HuH-7 (cell line): ENCODE measurements at regions not wholly inside any gene's neighbourhood (a gene's known extent, or its start where the extent isn't known, plus 50 kb on each side); places are given as distances from the start of the nearest gene placed in this dataset.
"Not testable (repeated sequence)": the region's sequence is repeated elsewhere in the genome, so short reads cannot be mapped to it uniquely, and the experiment has no call there.

Experiments
- DNase-seq: peaks from one replicate; pipeline ENCODE4 v3.0.0; 2011; ENCODE audit warnings: low spot score

DNA sequence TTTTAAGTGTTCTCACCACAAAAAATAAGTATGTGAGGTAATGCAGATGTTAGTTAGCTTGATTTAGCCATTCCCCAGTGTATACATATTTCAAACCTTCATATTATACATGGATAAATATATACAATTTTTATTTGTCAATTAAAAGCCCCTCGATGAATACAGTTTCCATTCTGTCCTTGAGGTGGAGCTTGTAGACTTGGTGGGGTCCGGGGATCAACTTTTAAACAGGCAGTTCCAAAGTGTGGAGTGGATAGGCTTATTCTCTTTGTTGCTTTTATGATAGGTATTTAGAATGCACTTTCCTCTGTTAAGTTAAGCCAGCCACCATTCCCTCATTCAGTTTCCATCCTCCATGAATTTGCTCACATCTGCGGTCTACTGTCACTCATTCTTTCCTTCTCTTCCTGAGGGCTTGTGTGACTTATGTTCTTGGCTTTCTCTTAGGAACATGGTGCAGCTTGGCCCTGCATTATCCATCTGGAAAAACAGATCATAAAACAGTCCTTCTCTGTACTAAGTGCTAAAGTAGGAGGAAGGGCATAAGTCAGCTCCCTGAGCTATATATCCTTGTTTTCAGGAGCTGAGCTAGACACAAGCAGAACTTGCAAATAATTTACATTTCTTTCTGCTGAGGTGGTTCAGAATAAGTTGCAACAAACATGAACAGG is 149.1 kb downstream of the NFKBIZ start:
- no peak for DNase-seq

- no peak for DNase-seq
Measured at GRCh38 chr3:101999177-101999779, 150.0 kb downstream of the NFKBIZ start.

- DNase-seq, result no peak
Measured at GRCh38 chr3:102000620-102001209, 151.4 kb downstream of the NFKBIZ start.

DNA sequence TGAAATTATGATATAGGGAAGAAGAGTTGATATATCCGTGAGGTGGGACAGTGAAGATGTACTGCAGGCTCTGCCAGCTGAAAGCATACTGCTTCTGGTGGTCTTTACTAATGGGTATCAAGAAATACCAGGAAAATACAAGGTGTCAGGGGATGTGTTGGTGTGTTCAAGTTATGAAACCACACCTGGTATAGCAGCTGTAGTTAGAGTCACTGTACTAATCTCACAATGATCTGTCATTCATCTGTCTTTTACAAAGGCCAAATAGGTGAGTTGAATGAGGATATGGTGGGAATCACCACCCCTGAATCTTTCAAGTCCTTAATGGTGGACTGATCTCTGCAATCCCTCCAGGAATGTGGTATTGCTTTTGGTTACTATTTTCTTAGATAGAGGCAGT is 152.7 kb downstream of the NFKBIZ start:
- DNase-seq, result no peak

DNA sequence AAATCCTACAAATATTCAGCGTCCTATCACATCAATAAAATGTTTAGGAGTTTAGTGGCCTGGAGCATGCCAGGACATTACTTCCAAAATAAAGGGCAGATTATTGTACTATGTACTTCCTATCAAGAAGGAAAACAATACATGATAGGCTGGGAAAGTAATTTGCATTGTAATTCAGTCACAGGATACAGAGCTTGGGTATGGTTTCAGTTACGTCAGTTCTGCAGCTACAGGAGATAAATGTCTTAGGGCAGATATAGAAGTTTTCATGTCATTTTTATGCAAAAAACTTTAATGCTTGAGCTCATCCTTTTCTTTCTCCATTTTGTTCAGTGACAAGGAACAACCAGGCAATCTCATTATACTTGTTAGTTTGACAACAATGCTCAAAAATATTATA is 155.2 kb downstream of the NFKBIZ start:
- DNase-seq, result no peak

DNA sequence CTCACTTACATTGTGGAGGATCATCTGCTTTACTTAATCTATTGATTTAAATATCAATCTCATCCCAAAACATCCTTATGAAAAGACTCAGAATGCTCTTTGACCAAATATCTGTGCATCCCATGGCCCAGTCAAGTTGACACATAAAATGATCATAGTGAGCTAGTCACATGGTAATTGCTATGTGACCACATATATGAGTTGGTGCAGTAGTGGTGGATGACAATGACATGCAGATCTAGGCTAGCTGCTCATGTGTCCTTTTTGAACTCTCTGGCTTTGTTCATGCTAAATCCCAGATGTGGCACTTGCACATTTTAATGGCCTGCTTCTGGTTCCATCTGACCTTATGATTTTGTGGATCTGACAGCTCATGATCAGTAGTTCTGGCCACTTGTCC is 156.2 kb downstream of the NFKBIZ start:
- DNase-seq, result no peak

GRCh38 chr3:102006812-102007485 is 157.6 kb downstream of the NFKBIZ start:
- no peak for DNase-seq

DNA sequence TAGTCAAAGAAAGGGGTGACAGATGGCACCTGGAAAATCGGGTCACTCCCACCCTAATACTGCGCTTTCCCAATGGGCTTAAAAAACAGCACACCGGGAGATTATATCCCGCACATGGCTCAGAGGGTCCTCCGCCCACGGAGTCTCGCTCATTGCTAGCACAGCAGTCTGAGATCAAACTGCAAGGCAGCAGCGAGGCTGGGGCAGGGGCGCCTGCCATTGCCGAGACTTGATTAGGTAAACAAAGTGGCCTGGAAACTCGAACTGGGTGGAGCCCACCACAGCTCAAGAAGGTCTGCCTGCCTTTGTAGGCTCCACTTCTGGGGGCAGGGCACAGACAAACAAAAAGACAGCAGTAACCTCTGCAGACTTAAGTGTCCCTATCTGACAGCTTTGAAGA is 159.1 kb downstream of the NFKBIZ start:
- not testable (repeated sequence) for DNase-seq

DNA sequence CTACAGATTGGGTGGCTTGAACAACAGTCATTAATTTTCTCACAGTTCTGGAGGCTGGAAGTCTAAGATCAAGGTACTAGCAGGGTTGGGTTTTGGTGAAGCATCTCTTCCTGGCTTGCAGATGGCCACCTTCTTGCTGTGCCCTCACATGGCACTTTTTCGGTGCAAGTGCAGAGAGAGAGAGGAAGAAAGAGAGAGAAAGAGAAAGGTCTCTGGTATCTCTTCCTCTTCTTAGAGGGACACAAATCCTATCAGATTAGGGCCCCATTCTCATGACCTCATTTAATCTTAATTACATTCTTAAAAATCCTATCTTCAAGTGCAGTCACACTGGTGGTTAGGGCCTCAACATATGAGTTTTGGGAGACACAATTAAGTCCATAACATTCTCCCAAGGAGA is 167.1 kb downstream of the NFKBIZ start:
- DNase-seq, result no peak

GRCh38 chr3:102017784-102018183 is 168.5 kb downstream of the NFKBIZ start:
- DNase-seq, result no peak

GRCh38 chr3:102018551-102018950 is 169.2 kb downstream of the NFKBIZ start:
- no peak for DNase-seq

DNA sequence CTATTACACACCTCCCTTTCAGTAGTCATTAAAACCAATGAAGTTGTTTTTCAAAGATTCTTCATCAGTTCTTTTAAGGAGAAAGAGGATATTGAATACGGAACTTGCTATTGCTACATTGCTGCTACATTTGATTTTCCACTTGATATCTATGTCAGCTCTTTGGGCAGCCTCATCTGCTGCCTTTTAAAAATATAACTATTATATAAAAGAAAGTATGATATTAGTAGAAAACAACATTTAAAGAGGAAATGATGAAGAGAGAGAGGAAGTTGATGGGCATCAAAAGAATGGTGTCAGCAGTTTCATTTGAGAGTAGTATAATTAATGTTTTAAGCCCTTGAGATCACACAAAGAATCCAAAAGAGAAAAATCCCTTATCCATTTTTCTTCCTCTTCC is 171.4 kb downstream of the NFKBIZ start:
- DNase-seq, result no peak

GRCh38 chr3:102024270-102024904 is 175.1 kb downstream of the NFKBIZ start:
- DNase-seq, result no peak

GRCh38 chr3:102025606-102026270 is 176.4 kb downstream of the NFKBIZ start:
- no peak for DNase-seq

DNA sequence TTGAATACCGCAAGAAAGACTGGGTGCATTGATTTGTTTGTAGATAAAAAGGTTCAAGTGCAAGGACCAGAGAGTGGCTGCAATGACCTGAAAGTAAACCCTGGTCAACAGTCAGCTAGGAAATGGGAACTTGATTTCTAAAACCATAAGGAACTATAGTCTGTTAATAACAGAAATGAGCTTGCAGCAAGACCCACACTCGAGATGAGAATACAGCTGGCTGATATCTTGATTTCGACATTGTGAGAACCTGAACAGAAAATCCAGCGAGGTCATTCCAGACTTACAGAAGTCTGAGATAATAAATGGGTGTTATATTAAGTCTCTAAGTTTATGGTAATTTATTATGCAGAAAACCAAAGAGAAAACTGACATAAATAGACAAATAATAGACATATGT is 177.3 kb downstream of the NFKBIZ start:
- no peak for DNase-seq

GRCh38 chr3:102030661-102031060 is 181.3 kb downstream of the NFKBIZ start:
- no peak for DNase-seq

GRCh38 chr3:102031834-102032233 is 182.5 kb downstream of the NFKBIZ start:
- DNase-seq, result no peak

GRCh38 chr3:102032491-102033383 is 183.4 kb downstream of the NFKBIZ start:
- DNase-seq, result no peak

DNA sequence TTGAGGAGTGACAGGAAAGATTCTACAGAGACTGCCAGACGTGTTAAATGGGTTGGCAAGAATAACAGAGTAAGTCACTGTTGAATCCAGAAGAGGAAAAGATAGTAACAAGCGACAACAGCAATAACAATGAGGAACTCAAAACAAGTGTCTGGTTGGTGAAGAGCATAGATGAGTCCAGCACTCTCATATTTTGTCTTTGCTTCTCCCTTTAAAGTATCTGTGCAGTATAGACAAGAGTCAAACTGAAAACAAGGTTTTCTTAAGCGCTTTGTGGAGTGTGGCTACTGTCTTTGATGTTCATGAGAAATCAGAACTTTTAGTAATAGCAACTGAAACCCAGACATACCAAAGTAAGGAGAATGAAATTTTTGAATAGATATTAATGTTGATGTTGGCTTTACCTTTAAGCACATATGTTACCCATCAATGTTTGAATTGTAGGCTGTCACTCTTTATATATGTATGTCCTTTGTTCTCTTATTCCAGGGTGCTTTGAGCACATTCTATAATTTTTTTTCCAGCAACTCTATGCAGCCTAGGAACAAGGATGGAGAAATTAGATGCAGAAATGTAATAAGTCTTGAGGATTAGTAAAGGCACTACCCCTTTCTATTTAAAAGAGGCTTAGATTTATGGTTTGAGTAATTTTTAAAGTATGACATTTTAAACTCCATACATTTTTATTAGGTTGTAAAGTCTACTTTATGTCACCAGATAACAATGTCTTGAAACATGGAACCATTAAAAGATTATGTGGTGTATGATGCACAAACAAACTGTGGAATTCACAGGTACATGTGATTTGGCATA is 185.5 kb downstream of the NFKBIZ start:
- no peak for DNase-seq

DNA sequence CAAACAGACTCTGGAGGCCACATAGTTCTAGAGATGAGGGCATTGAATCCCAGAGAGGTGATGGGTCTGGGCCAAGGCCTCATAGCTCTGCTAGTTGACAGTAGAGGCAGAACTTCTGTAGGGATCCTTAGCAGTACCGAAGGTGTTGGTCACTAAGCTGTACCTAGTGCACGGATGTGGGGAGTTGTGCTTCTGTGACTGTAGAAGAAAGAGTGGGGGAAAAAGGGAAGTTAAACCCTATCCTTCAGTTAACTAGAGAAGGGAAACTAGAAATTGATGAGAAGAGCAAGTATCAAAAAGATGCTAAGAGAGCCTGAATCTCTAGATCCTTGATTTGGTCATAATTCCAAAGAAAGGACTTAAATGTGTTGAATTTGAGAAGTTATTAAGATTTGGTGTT is 186.7 kb downstream of the NFKBIZ start:
- no peak for DNase-seq
